SK-N-SH treated with all-trans-retinoic acid at 6 μM for 48 hours (cell line): ENCODE measurements at regions not wholly inside any gene's neighbourhood (a gene's known extent, or its start where the extent isn't known, plus 50 kb on each side); places are given as distances from the start of the nearest gene placed in this dataset.

Experiments used
- ATAC-seq: fragments of 200-7000 bp; cut with Tn5 transposase; 3 replicates; pipeline ENCODE4 v1.9.1; 2020; ENCODE audit warnings: mild to moderate bottlenecking, moderate library complexity
- CREB5 ChIP-seq: fragments of 250-450 bp; sonication (Bioruptor Pico); IDR thresholded peaks from 2 replicates; pipeline ENCODE4 v1.5.1; 2020; ENCODE audit warnings: low read depth, mild to moderate bottlenecking, moderate library complexity
- CSDC2 ChIP-seq: fragments of 250-450 bp; sonication (Bioruptor Pico); IDR thresholded peaks from 2 replicates; pipeline ENCODE4 v1.5.0; 2020; ENCODE audit warnings: mild to moderate bottlenecking, moderate library complexity
- CSRNP3 ChIP-seq: fragments of 250-450 bp; sonication (Bioruptor Pico); IDR thresholded peaks from 2 replicates; pipeline ENCODE4 v1.5.1; 2021; ENCODE audit warnings: mild to moderate bottlenecking, moderate library complexity
- ESRRG ChIP-seq: fragments of 250-450 bp; sonication (Bioruptor Pico); IDR thresholded peaks from 2 replicates; pipeline ENCODE4 v1.6.1; 2021; ENCODE audit warnings: mild to moderate bottlenecking
- GLIS3 ChIP-seq: fragments of 250-450 bp; sonication (Bioruptor Pico); IDR thresholded peaks from 2 replicates; pipeline ENCODE4 v1.5.0; 2020; ENCODE audit warnings: mild to moderate bottlenecking, moderate library complexity
- ISL1 ChIP-seq: fragments of 250-450 bp; sonication (Bioruptor Pico); IDR thresholded peaks from 2 replicates; pipeline ENCODE4 v2.1.2; 2022; ENCODE audit warnings: mild to moderate bottlenecking, moderate library complexity
- PATZ1 ChIP-seq: fragments of 250-450 bp; sonication (Bioruptor Pico); IDR thresholded peaks from 2 replicates; pipeline ENCODE4 v1.8.0; 2020; ENCODE audit warnings: mild to moderate bottlenecking, moderate library complexity, borderline replicate concordance
- POU6F1 ChIP-seq: fragments of 250-450 bp; sonication (Bioruptor Pico); IDR thresholded peaks from 2 replicates; pipeline ENCODE4 v1.8.0; 2021; ENCODE audit warnings: low read depth, mild to moderate bottlenecking, moderate library complexity, borderline replicate concordance
- TCF4 ChIP-seq: fragments of 250-450 bp; sonication (Bioruptor Pico); IDR thresholded peaks from 2 replicates; pipeline ENCODE4 v1.8.0; 2021; ENCODE audit warnings: mild to moderate bottlenecking, moderate library complexity, borderline replicate concordance
- TOX ChIP-seq: fragments of 250-450 bp; sonication (Bioruptor Pico); IDR thresholded peaks from 2 replicates; pipeline ENCODE4 v1.8.0; 2021; ENCODE audit warnings: mild to moderate bottlenecking, moderate library complexity, borderline replicate concordance
- TSHZ2 ChIP-seq: fragments of 250-450 bp; sonication (Bioruptor Pico); IDR thresholded peaks from 2 replicates; pipeline ENCODE4 v1.5.0; 2020; ENCODE audit warnings: mild to moderate bottlenecking, moderate library complexity
- ZC3H10 ChIP-seq: fragments of 250-450 bp; sonication (Bioruptor Pico); IDR thresholded peaks from 2 replicates; pipeline ENCODE4 v1.5.1; 2021; ENCODE audit warnings: mild to moderate bottlenecking, moderate library complexity
- ZFP3 ChIP-seq: fragments of 250-450 bp; sonication (Bioruptor Pico); IDR thresholded peaks from 2 replicates; pipeline ENCODE4 v1.5.0; 2020; ENCODE audit warnings: mild to moderate bottlenecking, moderate library complexity
- ZNF565 ChIP-seq: fragments of 450-650 bp; formaldehyde crosslinking; conservative IDR thresholded peaks from 2 replicates; pipeline ENCODE4 v1.5.0; 2020; ENCODE audit warnings: low read depth, mild to moderate bottlenecking, moderate library complexity
- ZNF70 ChIP-seq: fragments of 450-650 bp; formaldehyde crosslinking; IDR thresholded peaks from 2 replicates; pipeline ENCODE4 v1.5.0; 2020; ENCODE audit warnings: mild to moderate bottlenecking, moderate library complexity
- ZNF8 ChIP-seq: fragments of 450-650 bp; formaldehyde crosslinking; IDR thresholded peaks from 2 replicates; pipeline ENCODE4 v1.5.0; 2020; ENCODE audit warnings: mild to moderate bottlenecking, moderate library complexity

- ATAC-seq = no peak
- TF ChIP-seq ZNF565 (CRISPR knock-in tag) (no peak), POU6F1 (CRISPR knock-in tag) (no peak), ZFP3 (no peak), PATZ1 (CRISPR knock-in tag) (no peak), ZNF70 (CRISPR knock-in tag) (no peak), ZC3H10 (CRISPR knock-in tag) (no peak), ESRRG (CRISPR knock-in tag) (no peak), ZNF8 (CRISPR knock-in tag) (no peak), TSHZ2 (CRISPR knock-in tag) (no peak), CREB5 (no peak), ISL1 (CRISPR knock-in tag) (no peak)
Observed at GRCh38 chr15:25541228-25541627, 102.4 kb upstream of the UBE3A start.

- no peak for TF ChIP-seq CSDC2 (CRISPR knock-in tag)
- TF ChIP-seq ZC3H10 (CRISPR knock-in tag) = no peak
- TF ChIP-seq CREB5 = no peak
- TF ChIP-seq CSRNP3 (CRISPR knock-in tag) = no peak
- no peak for TF ChIP-seq TOX
- no peak for TF ChIP-seq GLIS3
- no peak for TF ChIP-seq POU6F1 (CRISPR knock-in tag)
- TF ChIP-seq ZNF8 (CRISPR knock-in tag) = no peak
- TF ChIP-seq ZNF70 (CRISPR knock-in tag) = no peak
- no peak for TF ChIP-seq PATZ1 (CRISPR knock-in tag)
- TF ChIP-seq TCF4 (CRISPR knock-in tag) = no peak
- TF ChIP-seq, all 23 proteins: peak for 0
- no peak for ATAC-seq
Observed at GRCh38 chr15:25536801-25537611, 98.2 kb upstream of the UBE3A start.
